T-cell (primary cell): ENCODE measurements at regions not wholly inside any gene's neighbourhood (a gene's known extent, or its start where the extent isn't known, plus 50 kb on each side); places are given as distances from the start of the nearest gene placed in this dataset.

Experiments
- ATAC-seq, 4 experiments: fragments of 200-7000 bp in 3 of 4; fragments of 150-1000 bp in 1 of 4; cut with Tn5 transposase; replicated peaks in 1 of 4; 1 replicate in 3 of 4; 2 replicates in 1 of 4; pipeline ENCODE4 v1.10.0; 2021; ENCODE audit warnings: moderate library complexity in 3 of 4, mild to moderate bottlenecking in 2 of 4, moderate number of reproducible peaks in 1 of 4
- CTCF ChIA-PET, 2 donors: fragments of 300-600 bp; sonication (Branson Sonifier 250); formaldehyde crosslinking; loops; one replicate each; lab custom pipeline; 2022; ENCODE audit warnings: antibody characterized with exemption in 2 of 2; lab: Charles Lee
- POLR2A ChIA-PET, 2 donors: fragments of 300-600 bp; sonication (Branson Sonifier 250); formaldehyde crosslinking; loops; one replicate each; lab custom pipeline; 2022; ENCODE audit warnings: antibody characterized with exemption in 2 of 2; lab: Charles Lee
- DNase-seq, 35 experiments: peaks; one replicate each; pipeline versions ENCODE4 v3.0.0 to v3.0.0-alpha.2; 2013 to 2023
- H3K27ac ChIP-seq: one replicate; pipeline ENCODE4 v1.5.1; 2013; ENCODE audit warnings: low read length
- H3K27me3 ChIP-seq, 2 experiments: replicated peaks in 1 of 2; 1 replicate in 1 of 2; 2 replicates in 1 of 2; pipeline versions ENCODE4 v1.6.1 to v1.7.0; 2013; ENCODE audit warnings: low read length in 1 of 2, mixed read lengths in 1 of 2; ENCODE audit not compliant: control insufficient read depth in 2 of 2, insufficient read depth in 2 of 2; ENCODE audit errors: extremely low read depth in 1 of 2
- H3K36me3 ChIP-seq, 2 donors: 1 replicate in 1 of 2; 2 replicates in 1 of 2; pipeline versions ENCODE4 v1.6.1 to v1.7.0; 2013; ENCODE audit warnings: low read length in 1 of 2; ENCODE audit not compliant: control insufficient read depth in 2 of 2, insufficient read depth in 1 of 2; ENCODE audit errors: extremely low read depth in 1 of 2
- H3K4me1 ChIP-seq, 2 experiments: 1 replicate in 1 of 2; 2 replicates in 1 of 2; pipeline versions ENCODE4 v1.6.1 to v1.7.0; 2013; ENCODE audit warnings: low read length in 2 of 2, mixed read lengths in 1 of 2; ENCODE audit not compliant: insufficient read depth in 2 of 2, control insufficient read depth in 1 of 2; ENCODE audit errors: extremely low read depth in 1 of 2
- H3K4me3 ChIP-seq, 2 donors: 1 replicate in 1 of 2; 2 replicates in 1 of 2; pipeline versions ENCODE4 v1.5.1 to v1.7.0; 2013; ENCODE audit warnings: mild to moderate bottlenecking in 2 of 2, low read length in 1 of 2, moderate library complexity in 1 of 2; ENCODE audit not compliant: control insufficient read depth in 1 of 2; ENCODE audit errors: extremely low read depth in 1 of 2
- H3K9me3 ChIP-seq: 2 replicates; pipeline ENCODE4 v1.7.0; 2013
- H3K27ac Mint-ChIP-seq, 2 donors: one replicate each; pipeline ENCODE4 v1.8.0; 2020 to 2021; ENCODE audit warnings: mild to moderate bottlenecking in 2 of 2, mixed read lengths in 2 of 2
- H3K27me3 Mint-ChIP-seq, 2 donors: one replicate each; pipeline ENCODE4 v1.8.0; 2021 to 2022; ENCODE audit warnings: mixed read lengths in 2 of 2
- H3K36me3 Mint-ChIP-seq: one replicate; pipeline ENCODE4 v1.8.0; 2021; ENCODE audit warnings: mixed read lengths
- H3K4me1 Mint-ChIP-seq, 3 donors: one replicate each; pipeline ENCODE4 v1.8.0; 2020 to 2022; ENCODE audit warnings: mixed read lengths in 3 of 3, mild to moderate bottlenecking in 1 of 3
- H3K4me3 Mint-ChIP-seq, 3 donors: one replicate each; pipeline ENCODE4 v1.8.0; 2020 to 2022; ENCODE audit warnings: mild to moderate bottlenecking in 3 of 3, mixed read lengths in 3 of 3, moderate library complexity in 3 of 3
- H3K9me3 Mint-ChIP-seq, 3 donors: one replicate each; pipeline ENCODE4 v1.8.0; 2020 to 2022; ENCODE audit warnings: mixed read lengths in 3 of 3
- WGBS: methylation state at CpG from one replicate; pipeline ENCODE4 v1.1.5; 2013; ENCODE audit warnings: missing lambda C conversion rate; ENCODE audit not compliant: insufficient coverage; 5-methylcytosine and 5-hydroxymethylcytosine counted together

- H3K4me1 Mint-ChIP-seq = no peaks in the 10 kb centered on the region
- Histone ChIP-seq H3K9me3 (no peaks in the 10 kb centered on the region), H3K27me3 (peaks cover 0 to 30% of the 10 kb centered on the region in 2 experiments), H3K4me3 (no peak overlapping the region), H3K27ac (no peak overlapping the region), H3K36me3 (no peaks in the 10 kb centered on the region), H3K4me1 (no peaks in the 10 kb centered on the region)
- peaks cover 4 to 6% of the 10 kb centered on the region in 2 donors for H3K27me3 Mint-ChIP-seq
- CTCF ChIA-PET = no interaction called here
- H3K9me3 Mint-ChIP-seq = no peaks in the 10 kb centered on the region
- POLR2A ChIA-PET = no interaction called here
- no peak overlapping the region for H3K4me3 Mint-ChIP-seq
- ATAC-seq = no peak
- DNase-seq = no peak
- no peaks in the 10 kb centered on the region for H3K36me3 Mint-ChIP-seq
- 90% methylated on average over 15 of the region's 24 CpGs for WGBS
- H3K27ac Mint-ChIP-seq = no peak overlapping the region
Measured at GRCh38 chr7:155889636-155890511, 77.6 kb upstream of the SHH start.

GRCh38 chr7:155887174-155887525, 74.9 kb upstream of the SHH start:
- Histone ChIP-seq H3K27me3 (peaks cover 0 to 38% of the 10 kb centered on the region in 2 experiments), H3K27ac (no peak overlapping the region), H3K4me3 (no peak overlapping the region), H3K9me3 (no peaks in the 10 kb centered on the region), H3K4me1 (no peaks in the 10 kb centered on the region), H3K36me3 (no peaks in the 10 kb centered on the region)
- Mint-ChIP-seq H3K4me3 (no peak overlapping the region), H3K4me1 (no peaks in the 10 kb centered on the region), H3K9me3 (no peaks in the 10 kb centered on the region), H3K27me3 (peaks cover 4 to 9% of the 10 kb centered on the region in 2 donors), H3K36me3 (no peaks in the 10 kb centered on the region), H3K27ac (no peak overlapping the region)
- 84% methylated on average over 7 of the region's 11 CpGs for WGBS
- CTCF ChIA-PET = no interaction called here
- POLR2A ChIA-PET = no interaction called here
- DNase-seq (no peak), ATAC-seq (no peak)

GRCh38 chr7:155886391-155887173, 74.3 kb upstream of the SHH start:
- ATAC-seq (no peak), DNase-seq (no peak)
- WGBS = 89% methylated on average over 33 of the region's 37 CpGs
- ChIA-PET POLR2A (no interaction called here), CTCF (no interaction called here)
- H3K4me1 ChIP-seq = no peaks in the 10 kb centered on the region
- Mint-ChIP-seq H3K27ac (no peak overlapping the region), H3K9me3 (no peaks in the 10 kb centered on the region), H3K36me3 (no peaks in the 10 kb centered on the region), H3K4me3 (no peak overlapping the region), H3K27me3 (peaks cover 4 to 9% of the 10 kb centered on the region in 2 donors), H3K4me1 (no peaks in the 10 kb centered on the region)
- H3K27ac ChIP-seq = no peak overlapping the region
- no peaks in the 10 kb centered on the region for H3K9me3 ChIP-seq
- H3K4me3 ChIP-seq = no peak overlapping the region
- H3K36me3 ChIP-seq = no peaks in the 10 kb centered on the region
- H3K27me3 ChIP-seq = peaks cover 0 to 38% of the 10 kb centered on the region in 2 experiments

- Histone ChIP-seq H3K4me1 (no peaks in the 10 kb centered on the region), H3K36me3 (no peaks in the 10 kb centered on the region), H3K9me3 (no peaks in the 10 kb centered on the region), H3K4me3 (no peak overlapping the region), H3K27ac (no peak overlapping the region), H3K27me3 (peaks cover 0 to 41% of the 10 kb centered on the region in 2 experiments)
- Mint-ChIP-seq H3K4me1 (no peaks in the 10 kb centered on the region), H3K9me3 (no peaks in the 10 kb centered on the region), H3K27me3 (peaks cover 4 to 9% of the 10 kb centered on the region in 2 donors), H3K4me3 (no peak overlapping the region), H3K36me3 (no peaks in the 10 kb centered on the region), H3K27ac (no peak overlapping the region)
- ChIA-PET POLR2A (interaction anchor here in 1 of 2 donors (0.6 kb wide), 1 partner anchor 99 kb away, joined by 3 read pairs; no protein-coding TSS in a partner anchor), CTCF (no interaction called here)
- WGBS = 69% methylated on average over 13 of the region's 24 CpGs
- no peak for ATAC-seq
- no peak for DNase-seq
Measured at GRCh38 chr7:155885167-155886155, 73.2 kb upstream of the SHH start.

DNA sequence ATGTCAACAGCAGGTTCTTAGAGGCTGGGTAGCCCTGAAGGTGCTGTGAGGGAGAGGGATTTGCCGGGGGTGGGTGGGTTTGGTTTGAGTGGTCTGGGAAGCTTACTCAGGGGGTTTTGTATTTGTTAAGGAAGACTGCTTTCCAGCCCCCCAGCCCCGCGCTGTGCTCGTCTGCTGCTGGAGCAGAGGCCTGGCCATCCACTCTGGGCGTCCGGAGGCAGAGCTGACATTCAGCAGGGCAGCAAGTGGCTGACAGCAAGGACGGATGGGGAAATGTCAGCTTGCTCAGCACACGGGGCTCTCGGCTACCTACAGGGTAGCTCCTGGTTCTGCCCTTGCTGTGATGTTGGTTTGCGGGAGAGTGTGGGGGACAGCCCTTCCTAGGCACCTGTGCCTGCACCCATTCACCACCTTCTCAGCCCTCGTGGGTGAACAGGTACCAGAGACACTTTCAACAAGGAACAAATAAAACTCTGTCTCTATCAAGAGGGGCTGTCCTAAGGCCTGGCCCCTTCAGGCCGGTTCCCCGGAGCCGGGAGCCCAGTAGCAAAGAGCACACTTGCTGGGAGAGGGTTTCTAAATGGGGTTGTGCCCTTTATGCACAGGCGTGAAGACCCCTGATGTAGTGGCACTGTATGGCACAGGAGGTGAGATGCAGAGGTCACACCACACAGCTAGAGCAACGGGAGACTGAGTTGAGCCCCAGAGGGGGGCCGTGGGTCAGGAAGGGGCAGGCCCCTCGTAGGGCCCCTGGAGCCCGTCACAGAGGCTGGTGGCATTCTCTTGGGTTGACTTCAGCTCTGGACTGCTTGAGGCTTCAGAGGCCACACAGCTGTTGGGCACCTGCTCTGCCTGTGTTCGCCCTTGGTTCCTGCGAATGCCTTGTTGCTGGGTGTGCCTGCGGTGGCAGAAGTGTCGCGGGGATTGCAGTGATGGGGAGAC, 72.2 kb upstream of the SHH start:
- H3K4me1 ChIP-seq = no peaks in the 10 kb centered on the region
- no peaks in the 10 kb centered on the region for H3K9me3 ChIP-seq
- DNase-seq (no peak), ATAC-seq (no peak)
- Mint-ChIP-seq H3K36me3 (no peaks in the 10 kb centered on the region), H3K27ac (no peak overlapping the region), H3K9me3 (no peaks in the 10 kb centered on the region), H3K4me1 (no peaks in the 10 kb centered on the region), H3K27me3 (peaks cover 4 to 9% of the 10 kb centered on the region in 2 donors), H3K4me3 (no peak overlapping the region)
- H3K4me3 ChIP-seq = no peak overlapping the region
- H3K27me3 ChIP-seq = peaks cover 0 to 31% of the 10 kb centered on the region in 2 experiments
- 80% methylated on average over 15 of the region's 24 CpGs for WGBS
- ChIA-PET POLR2A (interaction anchor here in 1 of 2 donors (0.6 kb wide), 1 partner anchor 98 kb away, joined by 3 read pairs; no protein-coding TSS in a partner anchor), CTCF (no interaction called here)
- H3K27ac ChIP-seq = no peak overlapping the region
- H3K36me3 ChIP-seq = no peaks in the 10 kb centered on the region
